Body of pancreas (tissue), 4 donors: ENCODE measurements at regions not wholly inside any gene's neighbourhood (a gene's known extent, or its start where the extent isn't known, plus 50 kb on each side); places are given as distances from the start of the nearest gene placed in this dataset.
"Not testable (repeated sequence)": the region's sequence is repeated elsewhere in the genome, so short reads cannot be mapped to it uniquely, and the experiment has no call there.

Experiments used
- ATAC-seq: fragments of 150-250 bp; one replicate; pipeline ENCODE4 v1.9.1; 2016
- DNase-seq, 4 donors: peaks; one replicate each; pipeline ENCODE4 v3.0.0-alpha.2; 2019
- H3K27ac ChIP-seq, 4 donors: fragments of 200-600 bp; sonication (generic); 1 replicate in 3 of 4; 2 replicates in 1 of 4; pipeline versions ENCODE4 v1.5.1 to v1.6.1; 2016 to 2019; ENCODE audit warnings: mild to moderate bottlenecking in 1 of 4, mixed read lengths in 1 of 4, moderate library complexity in 1 of 4
- H3K27me3 ChIP-seq, 2 donors: fragments of 200-600 bp; sonication (generic); one replicate each; pipeline ENCODE4 v1.6.0; 2016; ENCODE audit warnings: mild to moderate bottlenecking in 1 of 2
- H3K36me3 ChIP-seq, 2 donors: fragments of 200-600 bp; sonication (generic); replicated peaks in 1 of 2; 2 replicates each; pipeline ENCODE4 v1.5.1; 2016; ENCODE audit warnings: low read depth in 2 of 2; ENCODE audit not compliant: insufficient read depth in 1 of 2
- H3K4me1 ChIP-seq: fragments of 200-600 bp; sonication (generic); one replicate; pipeline ENCODE4 v1.6.0; 2016
- H3K4me3 ChIP-seq, 2 donors: fragments of 200-600 bp; sonication (generic); 1 replicate in 1 of 2; 2 replicates in 1 of 2; pipeline ENCODE4 v1.5.1; 2016 to 2019
- H3K9me3 ChIP-seq, 3 donors: fragments of 200-600 bp; sonication (generic); 1 replicate in 2 of 3; 2 replicates in 1 of 3; pipeline ENCODE4 v1.5.1; 2016
- CTCF ChIP-seq, 7 experiments: fragments of 450-650 bp in 4 of 7; fragments of 200-600 bp in 3 of 7; sonication (generic) in 3 of 7; IDR thresholded peaks; one replicate each; pipeline ENCODE4 v1.5.1; 2016 to 2019; ENCODE audit warnings: antibody characterized with exemption in 7 of 7
- POLR2A ChIP-seq, 3 donors: fragments of 450-650 bp; IDR thresholded peaks; one replicate each; pipeline ENCODE4 v1.6.1; 2016; ENCODE audit warnings: antibody characterized with exemption in 3 of 3, mild to moderate bottlenecking in 2 of 3
- WGBS, 2 donors: methylation state at CpG; one replicate each; pipeline ENCODE4 v1.1.5; 2017; 5-methylcytosine and 5-hydroxymethylcytosine counted together
- intact Hi-C: fragments of 100-400 bp; cut with DNase I; formaldehyde crosslinking; loops from one replicate; pipeline ENCODE4 v1.15.1; 2023

- H3K27me3 ChIP-seq: no peaks in the 10 kb centered on the region
- ATAC-seq: no peak
- TF ChIP-seq CTCF (IDR thresholded peaks at IDR 0.05): no peak
- no peak for TF ChIP-seq POLR2A (IDR thresholded peaks at IDR 0.05)
- WGBS, 2 donors: 80 to 82% methylated on average over 9 of the region's 9 CpGs
- intact Hi-C loops: no loop called here
- no peak for DNase-seq
- no peak overlapping the region for H3K27ac ChIP-seq
- H3K4me3 ChIP-seq: no peak overlapping the region
- H3K9me3 ChIP-seq: no peaks in the 10 kb centered on the region
- H3K4me1 ChIP-seq: peaks cover 8% of the 10 kb centered on the region
- H3K36me3 ChIP-seq: no peaks in the 10 kb centered on the region
Observed at GRCh38 chr4:55028196-55028595, 97.2 kb downstream of the KDR start.

GRCh38 chr4:55027596-55027995 is 97.8 kb downstream of the KDR start:
- Histone ChIP-seq H3K4me1 (peaks cover 8% of the 10 kb centered on the region), H3K27ac (no peak overlapping the region), H3K27me3 (no peaks in the 10 kb centered on the region), H3K4me3 (no peak overlapping the region), H3K36me3 (no peaks in the 10 kb centered on the region), H3K9me3 (no peaks in the 10 kb centered on the region)
- DNase-seq (no peak), ATAC-seq (no peak)
- TF ChIP-seq CTCF (IDR thresholded peaks at IDR 0.05): no peak
- no peak for TF ChIP-seq POLR2A (IDR thresholded peaks at IDR 0.05)
- intact Hi-C loops: no loop called here
- 49 to 65% methylated on average over 2 of the region's 2 CpGs for WGBS, 2 donors

- H3K36me3 ChIP-seq, H3K9me3 ChIP-seq, H3K27ac ChIP-seq, ATAC-seq, H3K27me3 ChIP-seq, intact Hi-C loops, H3K4me3 ChIP-seq, H3K4me1 ChIP-seq, DNase-seq: not testable (repeated sequence)
- WGBS, 2 donors: 52 to 55% methylated on average over 6 of the region's 6 CpGs
Observed at GRCh38 chr4:55025456-55025855, 99.9 kb downstream of the KDR start.

GRCh38 chr4:55023030-55023429 is 102.4 kb downstream of the KDR start:
- 92 to 94% methylated on average over 2 of the region's 2 CpGs for WGBS, 2 donors

GRCh38 chr4:55021214-55021613 is 104.2 kb downstream of the KDR start:
- no peak overlapping the region for H3K4me3 ChIP-seq
- H3K27me3 ChIP-seq: no peaks in the 10 kb centered on the region
- intact Hi-C loops: no loop called here
- 0 to 35% methylated on average over 1 of the region's 1 CpG for WGBS, 2 donors
- DNase-seq (no peak), ATAC-seq (no peak)
- TF ChIP-seq POLR2A (IDR thresholded peaks at IDR 0.05): no peak
- TF ChIP-seq CTCF (IDR thresholded peaks at IDR 0.05): no peak
- no peaks in the 10 kb centered on the region for H3K36me3 ChIP-seq
- no peak overlapping the region for H3K27ac ChIP-seq
- no peaks in the 10 kb centered on the region for H3K9me3 ChIP-seq
- no peaks in the 10 kb centered on the region for H3K4me1 ChIP-seq

More at GRCh38 chr4:55023030-55023429, 102.4 kb downstream of the KDR start:
- H3K9me3 ChIP-seq: no peaks in the 10 kb centered on the region
- no peak for DNase-seq
- H3K36me3 ChIP-seq: no peaks in the 10 kb centered on the region
- H3K27ac ChIP-seq: no peak overlapping the region
- no peaks in the 10 kb centered on the region for H3K27me3 ChIP-seq
- TF ChIP-seq CTCF (IDR thresholded peaks at IDR 0.05): no peak
- no peak for TF ChIP-seq POLR2A (IDR thresholded peaks at IDR 0.05)
- H3K4me3 ChIP-seq: no peak overlapping the region
- H3K4me1 ChIP-seq: no peaks in the 10 kb centered on the region
- ATAC-seq: no peak
- intact Hi-C loops: no loop called here
